Fibroblast of mammary gland (primary cell): ENCODE measurements at regions not wholly inside any gene's neighbourhood (a gene's known extent, or its start where the extent isn't known, plus 50 kb on each side); places are given as distances from the start of the nearest gene placed in this dataset.
"Not testable (repeated sequence)": the region's sequence is repeated elsewhere in the genome, so short reads cannot be mapped to it uniquely, and the experiment has no call there.

Source experiments
- DNase-seq: peaks from one replicate; pipeline ENCODE4 v3.0.0-alpha.2; 2010; ENCODE audit warnings: low read depth
- H3K4me3 ChIP-seq: 2 replicates; pipeline ENCODE4 v1.5.1; 2011; ENCODE audit warnings: low read depth, mild to moderate bottlenecking, low read length, moderate library complexity; ENCODE audit not compliant: control insufficient read depth
- CTCF ChIP-seq: conservative IDR thresholded peaks from 2 replicates; pipeline ENCODE4 v1.5.1; 2011; ENCODE audit warnings: low read depth, low read length, inconsistent platforms; ENCODE audit not compliant: control insufficient read depth, insufficient read depth

- no peak overlapping the region for H3K4me3 ChIP-seq
- DNase-seq, result no peak
- TF ChIP-seq CTCF, result no peak
These were observed 481.8 kb downstream of the BRD1 start for GRCh38 chr22:49345896-49346295.

- no peak for TF ChIP-seq CTCF
- H3K4me3 ChIP-seq, result no peak overlapping the region
- no peak for DNase-seq
These were observed 483.0 kb downstream of the BRD1 start for GRCh38 chr22:49344656-49345055.

GRCh38 chr22:49344161-49344560 lies 483.5 kb downstream of the BRD1 start:
- no peak overlapping the region for H3K4me3 ChIP-seq
- no peak for TF ChIP-seq CTCF
- DNase-seq, result no peak

- H3K4me3 ChIP-seq, result no peak overlapping the region
- no peak for TF ChIP-seq CTCF
- DNase-seq, result no peak
These were observed 487.3 kb downstream of the BRD1 start for GRCh38 chr22:49340406-49340805.

- not testable (repeated sequence) for DNase-seq, H3K4me3 ChIP-seq
These were observed 491.2 kb downstream of the BRD1 start for GRCh38 chr22:49336483-49336882.

- no peak for DNase-seq
- TF ChIP-seq CTCF, result no peak
- no peak overlapping the region for H3K4me3 ChIP-seq
These were observed 492.7 kb downstream of the BRD1 start for GRCh38 chr22:49334976-49335375.

GRCh38 chr22:49334449-49334789 lies 493.3 kb downstream of the BRD1 start:
- H3K4me3 ChIP-seq, result no peak overlapping the region
- DNase-seq, result no peak
- TF ChIP-seq CTCF, result no peak
